ENCODE measurements at regions not wholly inside any gene's neighbourhood (a gene's known extent, or its start where the extent isn't known, plus 50 kb on each side); places are given as distances from the start of the nearest gene placed in this dataset.

DNA sequence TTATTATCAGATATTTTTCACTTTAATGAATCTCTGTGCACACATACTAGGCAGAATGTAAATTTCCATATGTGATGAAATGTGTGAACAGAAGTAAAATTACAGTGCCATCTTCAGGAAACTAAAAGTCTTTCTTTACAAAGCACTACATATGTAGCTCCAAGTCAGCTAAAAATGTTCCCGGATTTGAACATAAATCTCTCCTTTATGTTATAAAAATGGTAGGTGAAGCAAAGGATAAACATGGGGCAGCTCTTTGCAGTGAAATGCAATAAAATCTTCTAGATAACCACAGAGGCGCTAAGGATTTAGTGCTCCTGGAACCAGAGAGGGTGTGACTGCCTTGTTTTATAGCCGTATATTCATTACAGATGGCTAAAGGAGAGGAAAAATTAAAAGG, 104.9 kb upstream of the C7orf33 start:
- H4K20me1 ChIP-seq (ENCODE audit: low read depth), result no peaks in the 10 kb centered on the region
- no peaks in the 10 kb centered on the region for H3K4me1 ChIP-seq
- H3K36me3 Mint-ChIP-seq, result no peaks in the 10 kb centered on the region
- H2AFZ ChIP-seq (replicated peaks), result no peak overlapping the region
- H3F3A ChIP-seq (ENCODE audit: low read depth), result no peaks in the 10 kb centered on the region
- DNase-seq (ENCODE audit: low spot score), result no peak
- no peak overlapping the region for H3K4me2 ChIP-seq
- H3K9me3 Mint-ChIP-seq, result no peaks in the 10 kb centered on the region
- no peaks in the 10 kb centered on the region for H3K27me3 ChIP-seq
- H3K4me1 Mint-ChIP-seq, result peaks cover 11% of the 10 kb centered on the region
- H3K4me3 ChIP-seq, result no peak overlapping the region
- H3K79me2 ChIP-seq (ENCODE audit: low read depth), result no peaks in the 10 kb centered on the region
- H3K4me3 Mint-ChIP-seq, result no peak overlapping the region
- H3K27me3 Mint-ChIP-seq (ENCODE audit: insufficient read depth, low read depth), result peaks cover 7% of the 10 kb centered on the region
- H3K27ac ChIP-seq, result no peak overlapping the region
- no peaks in the 10 kb centered on the region for H3K9me3 ChIP-seq (ENCODE audit: low read depth)
- TF ChIP-seq EZH2 (IDR thresholded peaks at IDR 0.05), result no peak
- TF ChIP-seq EZH2phosphoT487 (IDR thresholded peaks at IDR 0.05), result no peak
- TF ChIP-seq CTCF (IDR thresholded peaks at IDR 0.05), result no peak
- no peaks in the 10 kb centered on the region for H3K36me3 ChIP-seq
- H3K27ac Mint-ChIP-seq, result no peak overlapping the region
- H3K9ac ChIP-seq, result no peak overlapping the region

DNA sequence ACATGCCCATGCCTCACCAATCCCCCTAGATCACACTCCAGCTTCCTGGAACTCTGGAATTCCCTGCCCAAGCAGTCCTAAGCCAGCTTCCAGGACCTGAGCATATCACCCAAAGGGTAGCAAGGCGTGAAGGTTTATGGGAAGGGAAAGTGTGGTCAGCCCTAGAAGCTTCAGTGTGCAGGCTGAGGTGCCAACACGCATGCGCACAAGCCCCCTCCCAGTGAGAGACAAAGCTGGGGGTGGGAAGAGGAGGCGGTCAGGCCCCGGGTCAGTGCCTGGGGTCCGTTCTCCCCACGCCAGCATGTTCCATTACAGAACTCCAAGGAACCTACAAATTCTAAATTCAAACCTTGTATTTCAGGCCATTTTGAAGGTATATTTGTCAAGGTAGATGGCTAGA, 103.6 kb upstream of the C7orf33 start:
- Histone ChIP-seq H3K27ac (no peak overlapping the region), H3K4me2 (no peak overlapping the region), H3K9ac (no peak overlapping the region), H3K4me1 (no peaks in the 10 kb centered on the region), H3K36me3 (no peaks in the 10 kb centered on the region), H3K27me3 (no peaks in the 10 kb centered on the region), H3K4me3 (no peak overlapping the region), H3K79me2 (ENCODE audit: low read depth) (no peaks in the 10 kb centered on the region), H4K20me1 (ENCODE audit: low read depth) (no peaks in the 10 kb centered on the region), H2AFZ (replicated peaks) (no peak overlapping the region), H3K9me3 (ENCODE audit: low read depth) (no peaks in the 10 kb centered on the region), H3F3A (ENCODE audit: low read depth) (no peaks in the 10 kb centered on the region)
- no peak for DNase-seq (ENCODE audit: low spot score)
- no peak overlapping the region for H3K4me3 Mint-ChIP-seq
- H3K27ac Mint-ChIP-seq, result no peak overlapping the region
- peaks cover 2% of the 10 kb centered on the region for H3K36me3 Mint-ChIP-seq
- TF ChIP-seq EZH2 (IDR thresholded peaks at IDR 0.05) (no peak), EZH2phosphoT487 (IDR thresholded peaks at IDR 0.05) (no peak), CTCF (IDR thresholded peaks at IDR 0.05) (no peak)
- H3K9me3 Mint-ChIP-seq, result peaks cover under 1% of the 10 kb centered on the region
- H3K4me1 Mint-ChIP-seq, result no peaks in the 10 kb centered on the region
- H3K27me3 Mint-ChIP-seq (ENCODE audit: insufficient read depth, low read depth), result peaks cover 7% of the 10 kb centered on the region

DNA sequence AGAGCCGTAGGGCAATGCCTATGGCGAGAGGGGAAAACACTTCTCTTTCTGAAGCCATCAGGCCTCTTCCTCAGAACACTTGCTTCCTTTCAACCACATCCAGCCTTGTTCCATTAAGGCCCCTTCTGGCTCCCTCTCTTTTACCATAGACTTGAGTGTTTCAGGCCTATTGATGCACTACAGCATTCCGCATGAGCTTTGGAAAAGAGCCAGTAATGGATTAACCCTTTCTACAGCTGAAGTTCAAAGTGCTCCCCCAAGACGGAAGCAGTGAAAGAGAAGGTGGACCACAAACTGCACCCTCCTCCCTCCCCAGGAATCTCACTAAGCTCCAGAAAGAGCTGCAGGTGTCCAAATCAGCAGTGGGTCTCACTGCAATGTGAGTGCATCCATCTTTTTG, 102.7 kb upstream of the C7orf33 start:
- H3K9ac ChIP-seq, result no peak overlapping the region
- no peaks in the 10 kb centered on the region for H3K9me3 ChIP-seq (ENCODE audit: low read depth)
- H3F3A ChIP-seq (ENCODE audit: low read depth), result no peaks in the 10 kb centered on the region
- TF ChIP-seq CTCF (IDR thresholded peaks at IDR 0.05) (no peak), EZH2 (IDR thresholded peaks at IDR 0.05) (no peak), EZH2phosphoT487 (IDR thresholded peaks at IDR 0.05) (no peak)
- H2AFZ ChIP-seq (replicated peaks), result no peak overlapping the region
- Mint-ChIP-seq H3K9me3 (peaks cover 6% of the 10 kb centered on the region), H3K27me3 (ENCODE audit: insufficient read depth, low read depth) (peaks cover 7% of the 10 kb centered on the region), H3K27ac (no peak overlapping the region), H3K4me3 (no peak overlapping the region), H3K4me1 (no peaks in the 10 kb centered on the region), H3K36me3 (peaks cover 2% of the 10 kb centered on the region)
- no peak overlapping the region for H3K4me2 ChIP-seq
- no peaks in the 10 kb centered on the region for H3K4me1 ChIP-seq
- H3K36me3 ChIP-seq, result no peaks in the 10 kb centered on the region
- no peaks in the 10 kb centered on the region for H3K79me2 ChIP-seq (ENCODE audit: low read depth)
- no peak overlapping the region for H3K4me3 ChIP-seq
- H3K27ac ChIP-seq, result no peak overlapping the region
- H3K27me3 ChIP-seq, result no peaks in the 10 kb centered on the region
- no peaks in the 10 kb centered on the region for H4K20me1 ChIP-seq (ENCODE audit: low read depth)
- no peak for DNase-seq (ENCODE audit: low spot score)

- Mint-ChIP-seq H3K36me3 (peaks cover 2% of the 10 kb centered on the region), H3K4me3 (no peak overlapping the region), H3K27me3 (ENCODE audit: insufficient read depth, low read depth) (peaks cover 9% of the 10 kb centered on the region), H3K4me1 (no peaks in the 10 kb centered on the region), H3K9me3 (peaks cover 12% of the 10 kb centered on the region), H3K27ac (peak overlapping the region; percentile 11)
- DNase-seq (ENCODE audit: low spot score), result no peak
- no peaks in the 10 kb centered on the region for H3K36me3 ChIP-seq
- no peaks in the 10 kb centered on the region for H3K27me3 ChIP-seq
- H3K4me2 ChIP-seq, result no peak overlapping the region
- H3K9me3 ChIP-seq (ENCODE audit: low read depth), result no peaks in the 10 kb centered on the region
- no peaks in the 10 kb centered on the region for H3F3A ChIP-seq (ENCODE audit: low read depth)
- H3K4me1 ChIP-seq, result no peaks in the 10 kb centered on the region
- no peak overlapping the region for H2AFZ ChIP-seq (replicated peaks)
- no peak for TF ChIP-seq EZH2 (IDR thresholded peaks at IDR 0.05)
- no peak for TF ChIP-seq EZH2phosphoT487 (IDR thresholded peaks at IDR 0.05)
- TF ChIP-seq CTCF (IDR thresholded peaks at IDR 0.05), result no peak
- H3K79me2 ChIP-seq (ENCODE audit: low read depth), result no peaks in the 10 kb centered on the region
- H3K27ac ChIP-seq, result no peak overlapping the region
- H3K4me3 ChIP-seq, result no peak overlapping the region
- no peak overlapping the region for H3K9ac ChIP-seq
- H4K20me1 ChIP-seq (ENCODE audit: low read depth), result no peaks in the 10 kb centered on the region
Observed at GRCh38 chr7:148489678-148490077, 100.9 kb upstream of the C7orf33 start.
